ENCODE measurements at regions not wholly inside any gene's neighbourhood (a gene's known extent, or its start where the extent isn't known, plus 50 kb on each side); places are given as distances from the start of the nearest gene placed in this dataset.

GRCh38 chr13:105151639-105152038 lies 1383.8 kb downstream of the EFNB2 start:
- TF ChIP-seq CTCF (IDR thresholded peaks at IDR 0.05; ENCODE audit: low read depth, low read length): no peak
- TF ChIP-seq EZH2phosphoT487 (IDR thresholded peaks at IDR 0.05; ENCODE audit: low read depth): no peak

Data from OCI-LY3 (cell line).